ENCODE measurements at regions not wholly inside any gene's neighbourhood (a gene's known extent, or its start where the extent isn't known, plus 50 kb on each side); places are given as distances from the start of the nearest gene placed in this dataset.

GRCh38 chr20:4635781-4636180, 50.5 kb upstream of the PRNP start:
- H3K36me3 Mint-ChIP-seq = no peaks in the 10 kb centered on the region
- H3K9me3 Mint-ChIP-seq = peaks cover 5% of the 10 kb centered on the region

GRCh38 chr20:4635342-4635741, 50.9 kb upstream of the PRNP start:
- Mint-ChIP-seq H3K4me3 (no peak overlapping the region), H3K4me1 (peaks cover 2% of the 10 kb centered on the region), H3K36me3 (no peaks in the 10 kb centered on the region), H3K27me3 (ENCODE audit: low read depth) (peaks cover 2% of the 10 kb centered on the region), H3K27ac (no peak overlapping the region), H3K9me3 (peaks cover 5% of the 10 kb centered on the region)
- TF ChIP-seq CTCF (IDR thresholded peaks at IDR 0.05; ENCODE audit: unreplicated experiment) = no peak
- no peak for DNase-seq (ENCODE audit: low spot score in 2 of 2, unreplicated experiment in 2 of 2)

More at GRCh38 chr20:4635781-4636180, 50.5 kb upstream of the PRNP start:
- DNase-seq (ENCODE audit: low spot score in 2 of 2, unreplicated experiment in 2 of 2) = no peak
- Mint-ChIP-seq H3K4me3 (no peak overlapping the region), H3K27me3 (ENCODE audit: low read depth) (peaks cover 2% of the 10 kb centered on the region), H3K4me1 (peaks cover 2% of the 10 kb centered on the region), H3K27ac (no peak overlapping the region)
- no peak for TF ChIP-seq CTCF (IDR thresholded peaks at IDR 0.05; ENCODE audit: unreplicated experiment)

- Mint-ChIP-seq H3K4me1 (peaks cover 2% of the 10 kb centered on the region), H3K4me3 (no peak overlapping the region), H3K9me3 (peaks cover 8% of the 10 kb centered on the region), H3K36me3 (no peaks in the 10 kb centered on the region), H3K27me3 (ENCODE audit: low read depth) (peaks cover 3% of the 10 kb centered on the region), H3K27ac (no peak overlapping the region)
- TF ChIP-seq CTCF (IDR thresholded peaks at IDR 0.05; ENCODE audit: unreplicated experiment) = no peak
- DNase-seq (ENCODE audit: low spot score in 2 of 2, unreplicated experiment in 2 of 2) = no peak
These were observed 52.5 kb upstream of the PRNP start for GRCh38 chr20:4633780-4634179.

- TF ChIP-seq CTCF (IDR thresholded peaks at IDR 0.05; ENCODE audit: unreplicated experiment) = no peak
- Mint-ChIP-seq H3K27ac (no peak overlapping the region), H3K27me3 (ENCODE audit: low read depth) (peaks cover 3% of the 10 kb centered on the region), H3K36me3 (no peaks in the 10 kb centered on the region), H3K4me3 (no peak overlapping the region), H3K9me3 (peaks cover 10% of the 10 kb centered on the region), H3K4me1 (peaks cover 2% of the 10 kb centered on the region)
- no peak for DNase-seq (ENCODE audit: low spot score in 2 of 2, unreplicated experiment in 2 of 2)
These were observed 52.9 kb upstream of the PRNP start for GRCh38 chr20:4633379-4633778.

- Mint-ChIP-seq H3K27ac (no peak overlapping the region), H3K4me3 (no peak overlapping the region), H3K4me1 (peaks cover 2% of the 10 kb centered on the region), H3K27me3 (ENCODE audit: low read depth) (peaks cover 3% of the 10 kb centered on the region), H3K9me3 (peaks cover 15% of the 10 kb centered on the region), H3K36me3 (no peaks in the 10 kb centered on the region)
- TF ChIP-seq CTCF (IDR thresholded peaks at IDR 0.05; ENCODE audit: unreplicated experiment) = no peak
- DNase-seq (ENCODE audit: low spot score in 2 of 2, unreplicated experiment in 2 of 2) = no peak
These were observed 53.4 kb upstream of the PRNP start for GRCh38 chr20:4632876-4633275.

GRCh38 chr20:4626228-4626627, 60.0 kb upstream of the PRNP start:
- peaks cover 35% of the 10 kb centered on the region for H3K9me3 Mint-ChIP-seq
- H3K4me1 Mint-ChIP-seq = peaks cover 4% of the 10 kb centered on the region
- no peak for DNase-seq (ENCODE audit: low spot score in 2 of 2, unreplicated experiment in 2 of 2)
- no peaks in the 10 kb centered on the region for H3K36me3 Mint-ChIP-seq
- H3K4me3 Mint-ChIP-seq = no peak overlapping the region
- no peak for TF ChIP-seq CTCF (IDR thresholded peaks at IDR 0.05; ENCODE audit: unreplicated experiment)
- H3K27ac Mint-ChIP-seq = no peak overlapping the region
- H3K27me3 Mint-ChIP-seq (ENCODE audit: low read depth) = peaks cover 15% of the 10 kb centered on the region

Data from mesothelial cell of epicardium (in vitro differentiated cells).